Activated naive CD4-positive, alpha-beta T cell treated with anti-CD3 and anti-CD28 coated beads, Interleukin-2, amount 10 ng/mL, durations not matched to agents 7 days and 5 days (primary cell): ENCODE measurements at regions not wholly inside any gene's neighbourhood (a gene's known extent, or its start where the extent isn't known, plus 50 kb on each side); places are given as distances from the start of the nearest gene placed in this dataset.

Source experiments
- CTCF ChIA-PET: fragments of 350-600 bp; sonication (Branson Sonifier 250); formaldehyde crosslinking; loops from one replicate; lab custom pipeline; 2021; ENCODE audit warnings: antibody characterized with exemption; lab: Charles Lee
- DNase-seq: peaks from one replicate; pipeline ENCODE4 v3.0.0-alpha.2; 2020
- H3K27ac Mint-ChIP-seq: one replicate; pipeline ENCODE4 v1.8.0; 2021; ENCODE audit warnings: mild to moderate bottlenecking, moderate library complexity, mixed read lengths
- H3K27me3 Mint-ChIP-seq: one replicate; pipeline ENCODE4 v1.8.0; 2021; ENCODE audit warnings: mild to moderate bottlenecking, mixed read lengths
- H3K36me3 Mint-ChIP-seq: one replicate; pipeline ENCODE4 v1.8.0; 2021; ENCODE audit warnings: mixed read lengths
- H3K4me1 Mint-ChIP-seq: one replicate; pipeline ENCODE4 v1.8.0; 2021; ENCODE audit warnings: mixed read lengths
- H3K4me3 Mint-ChIP-seq: one replicate; pipeline ENCODE4 v1.8.0; 2021; ENCODE audit warnings: mild to moderate bottlenecking, moderate library complexity, mixed read lengths
- H3K9me3 Mint-ChIP-seq: one replicate; pipeline ENCODE4 v1.8.0; 2021; ENCODE audit warnings: mixed read lengths

DNA sequence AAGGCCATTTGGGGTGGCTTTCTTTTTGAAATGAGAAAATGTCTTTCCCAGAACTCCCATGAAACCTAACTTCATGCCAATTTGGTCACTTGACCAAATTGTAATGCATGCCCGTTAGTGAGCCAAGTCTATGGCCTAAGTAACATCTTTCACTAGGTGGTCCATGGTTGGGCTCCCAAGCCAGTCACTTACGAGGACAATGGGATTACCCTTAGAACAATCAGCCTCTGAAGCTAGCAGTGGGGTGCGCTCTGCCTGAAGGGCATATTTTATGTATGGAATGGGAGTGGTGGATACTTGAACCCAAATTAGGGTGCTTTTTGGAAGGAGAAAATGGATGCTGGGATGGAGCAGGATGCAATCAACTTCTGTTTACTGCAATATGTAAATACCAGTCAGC is 127.4 kb upstream of the GOLIM4 start:
- Mint-ChIP-seq H3K36me3 (no peaks in the 10 kb centered on the region), H3K27ac (no peak overlapping the region), H3K27me3 (no peaks in the 10 kb centered on the region), H3K9me3 (no peaks in the 10 kb centered on the region), H3K4me3 (no peak overlapping the region), H3K4me1 (no peaks in the 10 kb centered on the region)
- CTCF ChIA-PET: interaction anchor here (1.0 kb wide), 1 partner anchor 12 kb away, joined by 3 read pairs; no protein-coding TSS in a partner anchor
- DNase-seq: no peak

DNA sequence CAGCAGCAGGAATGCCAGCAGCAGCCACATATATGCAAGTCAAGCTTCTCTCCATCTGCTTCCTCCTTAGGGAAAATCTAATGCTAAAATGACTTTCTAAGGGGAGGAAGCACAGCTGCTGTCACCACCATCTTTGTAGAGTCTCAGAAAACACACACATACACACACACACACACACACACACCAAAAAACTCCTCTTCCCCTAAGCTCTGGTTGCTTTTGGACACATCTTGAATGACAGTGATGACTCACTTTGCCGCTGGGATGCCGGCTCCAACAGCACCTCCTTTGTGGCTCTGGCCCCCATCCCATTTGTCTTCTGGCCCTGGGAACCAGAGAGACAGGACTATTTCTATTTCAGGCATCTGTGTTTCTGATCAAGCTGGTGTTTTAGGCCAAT is 124.8 kb upstream of the GOLIM4 start:
- Mint-ChIP-seq H3K4me3 (no peak overlapping the region), H3K36me3 (no peaks in the 10 kb centered on the region), H3K27me3 (no peaks in the 10 kb centered on the region), H3K4me1 (no peaks in the 10 kb centered on the region), H3K27ac (no peak overlapping the region), H3K9me3 (no peaks in the 10 kb centered on the region)
- CTCF ChIA-PET: interaction anchor here (1.3 kb wide), 1 partner anchor 9 kb away, joined by 3 read pairs; no protein-coding TSS in a partner anchor
- DNase-seq: no peak

DNA sequence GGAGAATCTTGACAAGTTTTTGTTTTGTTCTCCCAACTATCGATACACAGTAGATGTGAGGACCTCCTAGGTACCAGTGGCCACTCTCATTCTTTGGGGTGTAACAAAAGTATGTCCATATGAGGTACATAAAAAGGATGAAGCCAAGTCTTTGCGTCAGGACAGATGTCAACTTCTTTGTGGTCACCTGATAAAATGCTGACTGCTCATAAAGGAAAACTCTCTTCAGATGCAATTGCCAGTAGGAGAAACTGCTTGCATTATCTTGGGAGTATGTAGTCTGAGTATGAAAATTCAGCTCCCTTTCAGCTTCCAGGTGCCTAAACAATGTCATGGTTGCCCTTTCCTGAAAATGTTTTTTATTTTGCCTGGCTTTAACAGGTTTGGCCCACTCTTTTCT is 123.8 kb upstream of the GOLIM4 start:
- no peaks in the 10 kb centered on the region for H3K36me3 Mint-ChIP-seq
- no peaks in the 10 kb centered on the region for H3K9me3 Mint-ChIP-seq
- no peak for DNase-seq
- CTCF ChIA-PET: no interaction called here
- no peaks in the 10 kb centered on the region for H3K27me3 Mint-ChIP-seq
- no peaks in the 10 kb centered on the region for H3K4me1 Mint-ChIP-seq
- H3K27ac Mint-ChIP-seq: no peak overlapping the region
- no peak overlapping the region for H3K4me3 Mint-ChIP-seq

DNA sequence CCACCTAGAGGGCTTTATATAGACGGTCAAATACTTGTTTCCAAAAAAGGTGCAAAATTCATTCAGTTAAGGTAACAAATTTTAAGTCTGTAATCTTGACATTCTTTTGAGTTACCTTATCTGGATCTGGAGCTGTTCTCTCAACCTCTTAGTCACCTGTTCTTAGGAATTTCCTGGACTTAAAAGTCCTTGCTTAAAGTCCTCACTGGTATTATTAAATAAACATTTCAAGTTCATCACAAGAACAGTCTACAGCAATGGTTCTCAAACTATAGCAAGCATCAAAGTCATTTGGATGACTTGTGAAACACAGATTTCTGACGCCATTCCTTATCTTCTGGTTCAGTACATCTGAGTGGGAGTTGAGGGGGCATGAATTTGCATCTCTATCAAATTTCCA is 122.9 kb upstream of the GOLIM4 start:
- Mint-ChIP-seq H3K4me1 (peaks cover 5% of the 10 kb centered on the region), H3K9me3 (no peaks in the 10 kb centered on the region), H3K4me3 (no peak overlapping the region), H3K36me3 (no peaks in the 10 kb centered on the region), H3K27me3 (no peaks in the 10 kb centered on the region), H3K27ac (no peak overlapping the region)
- no peak for DNase-seq
- CTCF ChIA-PET: no interaction called here

DNA sequence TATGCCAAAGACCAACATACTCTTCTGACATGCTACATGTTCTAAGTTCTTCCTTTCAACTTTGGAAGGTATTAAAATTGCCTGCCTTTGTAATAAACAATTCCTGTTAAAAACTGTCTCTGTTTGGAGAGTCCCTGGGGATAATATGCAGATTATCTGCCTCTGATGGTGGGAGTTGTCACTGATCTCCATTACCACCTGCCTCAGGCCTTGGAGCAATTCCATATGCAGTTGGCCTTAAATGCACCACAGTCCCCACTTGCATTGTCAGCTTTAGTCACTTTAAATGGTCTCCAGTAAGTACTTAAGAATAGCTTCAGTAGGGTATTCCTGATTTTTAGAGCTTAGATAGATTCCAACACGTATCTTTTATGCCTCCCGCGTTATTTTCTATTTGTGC is 121.1 kb upstream of the GOLIM4 start:
- Mint-ChIP-seq H3K27me3 (no peaks in the 10 kb centered on the region), H3K4me1 (peaks cover 5% of the 10 kb centered on the region), H3K27ac (no peak overlapping the region), H3K4me3 (no peak overlapping the region), H3K36me3 (no peaks in the 10 kb centered on the region), H3K9me3 (no peaks in the 10 kb centered on the region)
- CTCF ChIA-PET: interaction anchor here (1.3 kb wide), 1 partner anchor 156 kb away, joined by 3 read pairs; no protein-coding TSS in a partner anchor
- no peak for DNase-seq

DNA sequence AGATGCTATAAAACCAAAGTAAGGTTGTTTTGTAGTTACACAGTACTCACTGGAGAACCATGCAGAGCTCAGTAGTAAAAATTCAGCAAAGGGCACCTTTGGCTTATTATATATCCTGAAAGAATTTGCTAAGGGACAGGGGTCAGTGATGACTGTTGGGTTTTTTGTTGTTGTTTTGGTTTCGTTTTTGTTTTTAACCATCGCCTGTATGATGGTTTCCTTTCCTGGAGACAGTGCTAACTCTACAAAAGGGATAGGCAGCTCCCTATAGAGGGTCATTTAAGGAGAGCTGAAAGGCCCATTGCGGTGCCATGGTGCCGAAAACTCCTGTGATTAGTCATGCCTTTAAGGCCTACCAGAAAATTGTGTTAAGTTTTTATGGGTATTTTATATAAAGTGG is 118.2 kb upstream of the GOLIM4 start:
- Mint-ChIP-seq H3K9me3 (no peaks in the 10 kb centered on the region), H3K27me3 (no peaks in the 10 kb centered on the region), H3K27ac (no peak overlapping the region), H3K36me3 (no peaks in the 10 kb centered on the region), H3K4me3 (no peak overlapping the region), H3K4me1 (peaks cover 5% of the 10 kb centered on the region)
- CTCF ChIA-PET: no interaction called here
- DNase-seq: no peak

DNA sequence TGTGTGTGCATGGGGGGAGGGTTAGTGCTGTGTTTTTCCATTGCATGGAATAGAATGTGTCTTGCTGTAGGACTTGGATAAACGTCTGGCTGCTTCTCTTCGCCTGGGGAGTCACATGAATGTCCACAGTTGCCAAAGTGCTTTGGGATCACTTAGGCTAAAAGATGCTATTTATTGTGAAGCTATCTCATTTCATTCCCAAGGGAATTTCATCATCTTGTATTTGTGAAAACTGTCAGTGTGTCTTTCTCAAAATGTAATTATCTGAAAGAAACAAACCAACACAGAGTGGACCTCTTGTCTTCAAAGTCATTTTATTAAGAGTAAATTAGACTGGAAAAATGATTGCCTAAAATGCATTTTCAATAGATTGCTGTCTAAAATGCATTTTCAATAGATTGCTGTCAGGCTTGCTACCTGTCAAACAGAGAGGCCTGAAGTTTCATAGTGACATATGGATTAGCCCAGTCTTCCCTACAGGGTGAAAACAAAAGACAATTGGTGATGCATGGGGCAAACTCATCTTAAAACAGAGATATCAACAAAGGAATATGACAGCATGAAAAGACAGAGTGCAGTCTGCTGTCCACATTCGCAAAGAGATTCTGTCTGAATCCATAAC is 117.1 kb upstream of the GOLIM4 start:
- CTCF ChIA-PET: no interaction called here
- no peaks in the 10 kb centered on the region for H3K9me3 Mint-ChIP-seq

DNA sequence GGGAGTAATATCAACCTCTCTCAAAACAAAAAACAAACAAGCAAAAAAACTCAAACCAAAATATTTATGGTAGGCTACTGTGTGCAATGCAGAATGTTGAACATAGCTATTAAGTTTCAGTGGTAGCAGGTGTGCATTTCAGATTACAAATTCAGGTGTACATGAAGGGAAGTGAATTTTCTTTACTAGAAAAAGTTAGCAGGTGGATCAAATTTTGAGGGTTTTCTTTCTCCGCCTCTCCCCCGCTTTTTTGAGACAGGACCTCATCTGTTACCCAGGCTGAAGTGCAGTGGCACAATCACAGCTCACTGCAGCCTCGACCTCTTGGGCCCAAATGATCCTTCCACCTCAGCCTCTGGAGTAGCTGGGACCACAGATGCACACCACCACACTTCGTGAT is 109.7 kb upstream of the GOLIM4 start:
- CTCF ChIA-PET: interaction anchor here (0.9 kb wide), 1 partner anchor 641 kb away, joined by 3 read pairs; no protein-coding TSS in a partner anchor
- DNase-seq: no peak
- Mint-ChIP-seq H3K4me3 (no peak overlapping the region), H3K27ac (no peak overlapping the region), H3K4me1 (no peaks in the 10 kb centered on the region), H3K9me3 (no peaks in the 10 kb centered on the region), H3K27me3 (no peaks in the 10 kb centered on the region), H3K36me3 (no peaks in the 10 kb centered on the region)

More for the DNA sequence above, 117.1 kb upstream of the GOLIM4 start:
- no peaks in the 10 kb centered on the region for H3K27me3 Mint-ChIP-seq
- no peak overlapping the region for H3K4me3 Mint-ChIP-seq
- no peak for DNase-seq
- peaks cover 5% of the 10 kb centered on the region for H3K4me1 Mint-ChIP-seq
- no peak overlapping the region for H3K27ac Mint-ChIP-seq
- H3K36me3 Mint-ChIP-seq: no peaks in the 10 kb centered on the region

DNA sequence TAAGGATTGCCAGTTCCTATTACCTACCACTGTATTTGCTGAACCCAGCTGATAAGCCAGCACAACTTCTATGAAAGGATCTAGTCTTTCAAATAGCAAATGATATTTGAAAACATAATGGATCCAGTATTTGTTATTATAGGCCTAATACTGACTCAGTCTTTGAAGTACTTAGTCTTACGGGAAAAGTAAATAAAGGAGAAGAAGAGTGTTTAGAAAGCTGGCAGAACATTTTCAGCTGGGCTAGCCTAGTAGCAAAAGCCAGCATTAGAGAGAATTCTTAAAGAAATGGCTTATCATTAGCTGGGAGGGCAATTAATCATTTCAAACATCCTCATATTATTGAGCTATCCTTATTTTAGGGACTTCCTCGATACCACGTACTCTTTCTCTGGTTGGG is 101.4 kb upstream of the GOLIM4 start:
- Mint-ChIP-seq H3K27ac (no peak overlapping the region), H3K36me3 (no peaks in the 10 kb centered on the region), H3K27me3 (no peaks in the 10 kb centered on the region), H3K9me3 (no peaks in the 10 kb centered on the region), H3K4me1 (no peaks in the 10 kb centered on the region), H3K4me3 (no peak overlapping the region)
- CTCF ChIA-PET: no interaction called here
- no peak for DNase-seq

DNA sequence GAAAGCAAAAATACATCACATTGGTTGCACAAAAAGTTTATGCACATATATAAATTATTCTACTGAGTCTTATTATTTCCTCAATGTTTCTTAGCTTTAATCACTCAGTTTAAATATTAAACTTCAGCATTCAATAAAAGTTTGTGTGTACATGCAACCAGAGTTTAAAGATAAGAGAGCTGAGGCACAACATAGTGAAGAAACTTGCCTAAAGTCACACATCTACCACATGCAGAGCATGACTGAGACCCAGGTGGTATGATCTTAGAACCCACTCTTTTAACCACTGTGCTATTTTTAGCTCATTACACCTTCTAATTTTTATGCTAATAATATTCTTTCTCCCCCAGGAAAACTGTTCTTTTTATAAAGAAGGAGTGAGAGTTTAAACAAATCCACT is 96.1 kb upstream of the GOLIM4 start:
- no peak for DNase-seq
- Mint-ChIP-seq H3K9me3 (no peaks in the 10 kb centered on the region), H3K27me3 (no peaks in the 10 kb centered on the region), H3K27ac (no peak overlapping the region), H3K4me3 (no peak overlapping the region), H3K36me3 (no peaks in the 10 kb centered on the region), H3K4me1 (no peaks in the 10 kb centered on the region)
- CTCF ChIA-PET: no interaction called here

DNA sequence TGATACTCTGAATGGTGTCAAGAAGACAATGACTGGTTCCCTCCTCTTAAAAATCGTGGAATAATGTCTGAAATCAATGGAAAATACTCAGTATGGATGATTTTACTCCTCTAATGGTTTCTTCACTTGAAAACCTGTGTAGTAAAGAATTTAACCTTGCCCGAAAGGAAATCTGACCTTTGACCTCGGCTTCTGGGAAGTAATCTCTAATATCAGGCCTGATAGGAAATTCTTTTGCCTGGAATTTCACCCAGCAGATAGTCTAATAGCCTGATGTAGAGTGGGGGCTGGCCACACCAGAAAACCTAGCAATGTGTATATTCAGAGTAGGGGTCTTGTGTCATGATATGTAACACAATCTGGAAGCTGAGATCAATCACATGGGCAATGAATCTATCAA is 91.5 kb upstream of the GOLIM4 start:
- no peak for DNase-seq
- no peaks in the 10 kb centered on the region for H3K27me3 Mint-ChIP-seq
- H3K4me3 Mint-ChIP-seq: no peak overlapping the region
- H3K9me3 Mint-ChIP-seq: no peaks in the 10 kb centered on the region
- CTCF ChIA-PET: interaction anchor here (0.6 kb wide), 1 partner anchor 937 kb away, joined by 3 read pairs; no protein-coding TSS in a partner anchor
- no peaks in the 10 kb centered on the region for H3K4me1 Mint-ChIP-seq
- no peak overlapping the region for H3K27ac Mint-ChIP-seq
- H3K36me3 Mint-ChIP-seq: no peaks in the 10 kb centered on the region

DNA sequence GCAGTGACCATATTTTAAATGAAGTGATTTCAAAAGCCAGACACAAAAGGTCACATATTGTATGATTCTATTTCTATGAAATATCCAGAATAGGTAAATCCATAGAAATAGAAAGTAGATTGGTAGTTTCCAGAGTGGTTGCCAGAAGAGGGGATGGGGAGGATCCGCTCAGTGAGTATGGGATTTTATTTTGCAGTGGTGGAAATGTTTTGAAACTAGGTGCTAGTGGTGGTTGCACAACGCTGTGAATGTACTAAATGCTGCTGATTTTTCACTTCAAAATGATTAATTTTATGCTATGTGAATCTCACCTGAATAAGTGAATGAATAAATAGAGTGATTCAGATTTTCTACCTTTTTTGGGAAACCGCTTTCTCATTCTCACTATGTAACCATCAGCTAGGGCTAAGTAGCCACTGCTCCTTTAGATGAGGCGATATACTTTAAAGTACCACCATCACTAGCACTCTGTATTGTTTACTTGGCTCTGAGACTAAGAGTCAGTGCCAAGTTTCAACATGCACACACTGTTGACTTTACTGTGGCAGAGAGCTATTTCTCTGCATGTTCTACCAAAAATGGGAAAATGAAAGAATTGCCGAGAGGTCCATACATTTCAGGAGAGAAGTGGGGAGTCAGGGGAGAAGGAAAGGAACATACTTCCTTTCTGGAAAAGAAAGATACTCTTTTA is 90.7 kb upstream of the GOLIM4 start:
- Mint-ChIP-seq H3K27ac (no peak overlapping the region), H3K27me3 (no peaks in the 10 kb centered on the region), H3K4me1 (no peaks in the 10 kb centered on the region), H3K9me3 (no peaks in the 10 kb centered on the region), H3K4me3 (no peak overlapping the region), H3K36me3 (no peaks in the 10 kb centered on the region)
- CTCF ChIA-PET: interaction anchor here (0.6 kb wide), 1 partner anchor 936 kb away, joined by 3 read pairs; no protein-coding TSS in a partner anchor
- DNase-seq: no peak

DNA sequence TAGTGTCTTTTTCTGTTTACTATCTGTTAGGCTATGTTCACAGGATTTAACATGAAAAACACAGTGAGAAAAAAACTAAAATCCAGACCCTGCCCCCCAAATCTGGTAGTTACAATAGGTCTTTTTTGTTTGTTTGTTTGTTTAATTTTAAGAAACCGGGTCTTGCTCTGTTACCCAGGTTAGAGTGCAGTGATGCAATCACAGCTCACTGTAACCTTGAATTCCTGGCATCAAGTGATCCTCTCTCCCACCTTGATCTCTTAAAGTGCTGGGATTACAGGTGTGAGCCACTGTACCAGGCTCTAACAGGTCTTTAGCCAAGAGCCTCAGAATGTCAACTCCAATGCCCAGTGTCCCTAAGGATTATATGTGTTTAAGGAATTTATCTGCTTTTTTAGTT is 88.0 kb upstream of the GOLIM4 start:
- no peaks in the 10 kb centered on the region for H3K36me3 Mint-ChIP-seq
- no peak overlapping the region for H3K4me3 Mint-ChIP-seq
- H3K27ac Mint-ChIP-seq: no peak overlapping the region

DNA sequence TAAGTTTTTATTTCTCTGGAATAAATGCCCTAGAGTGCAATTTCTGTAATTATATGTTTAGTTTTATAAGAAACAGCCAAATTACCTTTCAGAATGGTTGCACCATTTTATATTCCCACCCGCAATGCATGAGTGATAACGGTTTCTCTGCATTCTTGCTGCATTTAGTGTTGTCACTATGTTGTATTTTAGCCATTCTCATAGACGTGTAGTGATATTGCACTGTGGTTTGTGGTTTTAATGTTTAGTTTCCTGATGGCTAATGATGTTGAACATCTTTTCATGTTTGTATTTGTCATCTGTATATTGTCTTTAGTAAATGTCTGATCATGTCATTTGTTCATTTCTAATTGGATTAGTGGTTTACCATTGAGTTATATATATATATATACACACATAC is 73.0 kb upstream of the GOLIM4 start:
- Mint-ChIP-seq H3K4me1 (no peaks in the 10 kb centered on the region), H3K36me3 (no peaks in the 10 kb centered on the region), H3K27me3 (no peaks in the 10 kb centered on the region), H3K4me3 (no peak overlapping the region), H3K9me3 (no peaks in the 10 kb centered on the region), H3K27ac (no peak overlapping the region)
- CTCF ChIA-PET: no interaction called here
- DNase-seq: no peak

More for the DNA sequence above, 88.0 kb upstream of the GOLIM4 start:
- DNase-seq: no peak
- Mint-ChIP-seq H3K27me3 (no peaks in the 10 kb centered on the region), H3K9me3 (no peaks in the 10 kb centered on the region), H3K4me1 (no peaks in the 10 kb centered on the region)
- CTCF ChIA-PET: no interaction called here
